ENCODE measurements at regions not wholly inside any gene's neighbourhood (a gene's known extent, or its start where the extent isn't known, plus 50 kb on each side); places are given as distances from the start of the nearest gene placed in this dataset.
"Not testable (repeated sequence)": the region's sequence is repeated elsewhere in the genome, so short reads cannot be mapped to it uniquely, and the experiment has no call there.

- DNase-seq (ENCODE audit: low read depth in 2 of 3, low spot score in 2 of 3): no peak
These were observed 436.0 kb upstream of the GRM3 start for GRCh38 chr7:86207740-86208139.

- no peak for DNase-seq (ENCODE audit: low read depth in 2 of 3, low spot score in 2 of 3)
These were observed 440.9 kb upstream of the GRM3 start for GRCh38 chr7:86202833-86203232.

- no peak for DNase-seq (ENCODE audit: low read depth in 2 of 3, low spot score in 2 of 3)
These were observed 441.9 kb upstream of the GRM3 start for GRCh38 chr7:86201767-86202166.

GRCh38 chr7:86199881-86200614 is 443.7 kb upstream of the GRM3 start:
- no peak for DNase-seq (ENCODE audit: low read depth in 2 of 3, low spot score in 2 of 3)

GRCh38 chr7:86190351-86190750 is 453.4 kb upstream of the GRM3 start:
- DNase-seq (ENCODE audit: low read depth in 2 of 3, low spot score in 2 of 3): no peak

- DNase-seq (ENCODE audit: low read depth in 2 of 3, low spot score in 2 of 3): no peak
These were observed 462.2 kb upstream of the GRM3 start for GRCh38 chr7:86181474-86181873.

GRCh38 chr7:86164827-86165226 is 478.9 kb upstream of the GRM3 start:
- no peak for DNase-seq (ENCODE audit: low read depth in 2 of 3, low spot score in 2 of 3)

- DNase-seq (ENCODE audit: low read depth in 2 of 3, low spot score in 2 of 3): no peak
These were observed 485.6 kb upstream of the GRM3 start for GRCh38 chr7:86158111-86158510.

GRCh38 chr7:86155623-86156022 is 488.1 kb upstream of the GRM3 start:
- no peak for DNase-seq (ENCODE audit: low read depth in 2 of 3, low spot score in 2 of 3)

- no peak for DNase-seq (ENCODE audit: low read depth in 2 of 3, low spot score in 2 of 3)
These were observed 490.8 kb upstream of the GRM3 start for GRCh38 chr7:86152926-86153325.

GRCh38 chr7:86149024-86149665 is 494.6 kb upstream of the GRM3 start:
- DNase-seq (ENCODE audit: low read depth in 2 of 3, low spot score in 2 of 3): no peak

- DNase-seq (ENCODE audit: low read depth in 2 of 3, low spot score in 2 of 3): no peak
These were observed 495.2 kb upstream of the GRM3 start for GRCh38 chr7:86148501-86148900.

GRCh38 chr7:86137343-86137742 is 506.4 kb upstream of the GRM3 start:
- DNase-seq (ENCODE audit: low read depth in 2 of 3, low spot score in 2 of 3): no peak

- no peak for DNase-seq (ENCODE audit: low read depth in 2 of 3, low spot score in 2 of 3)
These were observed 513.4 kb upstream of the GRM3 start for GRCh38 chr7:86130268-86130667.

GRCh38 chr7:86123476-86123875 is 520.2 kb upstream of the GRM3 start:
- DNase-seq (ENCODE audit: low read depth in 2 of 3, low spot score in 2 of 3): no peak

- no peak for DNase-seq (ENCODE audit: low read depth in 2 of 3, low spot score in 2 of 3)
These were observed 549.5 kb upstream of the GRM3 start for GRCh38 chr7:86094166-86094669.

- no peak for DNase-seq (ENCODE audit: low read depth in 2 of 3, low spot score in 2 of 3)
These were observed 552.3 kb upstream of the GRM3 start for GRCh38 chr7:86091369-86091768.

GRCh38 chr7:86089455-86089854 is 554.3 kb upstream of the GRM3 start:
- DNase-seq (ENCODE audit: low read depth in 2 of 3, low spot score in 2 of 3): no peak

- not testable (repeated sequence) for DNase-seq (ENCODE audit: low read depth in 2 of 3, low spot score in 2 of 3)
These were observed 579.1 kb upstream of the GRM3 start for GRCh38 chr7:86064572-86064971.

- no peak for DNase-seq (ENCODE audit: low read depth in 2 of 3, low spot score in 2 of 3)
These were observed 585.1 kb upstream of the GRM3 start for GRCh38 chr7:86058649-86059048.

- no peak for DNase-seq (ENCODE audit: low read depth in 2 of 3, low spot score in 2 of 3)
These were observed 592.8 kb upstream of the GRM3 start for GRCh38 chr7:86050918-86051317.

GRCh38 chr7:86049910-86050309 is 593.8 kb upstream of the GRM3 start:
- DNase-seq (ENCODE audit: low read depth in 2 of 3, low spot score in 2 of 3): no peak

- not testable (repeated sequence) for DNase-seq (ENCODE audit: low read depth in 2 of 3, low spot score in 2 of 3)
These were observed 598.5 kb upstream of the GRM3 start for GRCh38 chr7:86045197-86045596.
